Activated CD8-positive, alpha-beta T cell treated with anti-CD3 and anti-CD28 coated beads for 36 hours (primary cell): ENCODE measurements at regions not wholly inside any gene's neighbourhood (a gene's known extent, or its start where the extent isn't known, plus 50 kb on each side); places are given as distances from the start of the nearest gene placed in this dataset.

ENCODE experiments used
- ATAC-seq: fragments of 200-7000 bp; cut with Tn5 transposase; one replicate; pipeline ENCODE4 v1.10.0; 2021; ENCODE audit warnings: mild to moderate bottlenecking, moderate library complexity
- CTCF ChIA-PET: fragments of 350-600 bp; sonication (Branson Sonifier 250); formaldehyde crosslinking; loops from one replicate; lab custom pipeline; 2021; ENCODE audit warnings: antibody characterized with exemption; lab: Charles Lee
- POLR2A ChIA-PET: fragments of 350-600 bp; sonication (Branson Sonifier 250); formaldehyde crosslinking; loops from one replicate; lab custom pipeline; 2021; ENCODE audit warnings: antibody characterized with exemption; lab: Charles Lee
- DNase-seq: peaks from one replicate; pipeline ENCODE4 v3.0.0-alpha.2; 2020
- H3K27ac Mint-ChIP-seq: one replicate; pipeline ENCODE4 v1.8.0; 2021; ENCODE audit warnings: mild to moderate bottlenecking, mixed read lengths
- H3K27me3 Mint-ChIP-seq: one replicate; pipeline ENCODE4 v1.8.0; 2021; ENCODE audit warnings: mixed read lengths
- H3K36me3 Mint-ChIP-seq: one replicate; pipeline ENCODE4 v1.8.0; 2021; ENCODE audit warnings: low read depth, mixed read lengths
- H3K4me1 Mint-ChIP-seq: one replicate; pipeline ENCODE4 v1.8.0; 2021; ENCODE audit warnings: low read depth, mixed read lengths
- H3K4me3 Mint-ChIP-seq: one replicate; pipeline ENCODE4 v1.8.0; 2021; ENCODE audit warnings: mild to moderate bottlenecking, moderate library complexity, mixed read lengths
- H3K9me3 Mint-ChIP-seq: one replicate; pipeline ENCODE4 v1.8.0; 2021; ENCODE audit warnings: mixed read lengths
- CTCF ChIP-seq: fragments of 200-600 bp; IDR thresholded peaks from one replicate; pipeline ENCODE4 v1.8.0; 2022; ENCODE audit warnings: antibody characterized with exemption, mild to moderate bottlenecking
- intact Hi-C: fragments of 100-400 bp; cut with micrococcal nuclease; formaldehyde crosslinking; loops from one replicate; pipeline ENCODE4 v1.10.0; 2022

GRCh38 chr18:24941174-24941951 lies 410.6 kb downstream of the ZNF521 start:
- intact Hi-C loops: no loop called here
- ATAC-seq: no peak
- ChIA-PET POLR2A (no interaction called here), CTCF (no interaction called here)
- H3K9me3 Mint-ChIP-seq: no peaks in the 10 kb centered on the region
- no peaks in the 10 kb centered on the region for H3K36me3 Mint-ChIP-seq
- TF ChIP-seq CTCF: no peak
- no peaks in the 10 kb centered on the region for H3K4me1 Mint-ChIP-seq
- no peak overlapping the region for H3K4me3 Mint-ChIP-seq
- DNase-seq: no peak
- no peak overlapping the region for H3K27ac Mint-ChIP-seq
- H3K27me3 Mint-ChIP-seq: no peaks in the 10 kb centered on the region

GRCh38 chr18:24942144-24942543 lies 409.8 kb downstream of the ZNF521 start:
- H3K27ac Mint-ChIP-seq: no peak overlapping the region
- intact Hi-C loops: no loop called here
- ATAC-seq (no peak), DNase-seq (no peak)
- no peak overlapping the region for H3K4me3 Mint-ChIP-seq
- POLR2A ChIA-PET: no interaction called here
- TF ChIP-seq CTCF: no peak
- H3K4me1 Mint-ChIP-seq: no peaks in the 10 kb centered on the region
- no peaks in the 10 kb centered on the region for H3K27me3 Mint-ChIP-seq
- CTCF ChIA-PET: no interaction called here
- H3K9me3 Mint-ChIP-seq: no peaks in the 10 kb centered on the region
- H3K36me3 Mint-ChIP-seq: no peaks in the 10 kb centered on the region

GRCh38 chr18:24947521-24948305 lies 404.3 kb downstream of the ZNF521 start:
- Mint-ChIP-seq H3K36me3 (no peaks in the 10 kb centered on the region), H3K27ac (no peak overlapping the region), H3K4me3 (no peak overlapping the region), H3K27me3 (no peaks in the 10 kb centered on the region), H3K4me1 (no peaks in the 10 kb centered on the region), H3K9me3 (no peaks in the 10 kb centered on the region)
- no peak for ATAC-seq
- CTCF ChIA-PET: no interaction called here
- POLR2A ChIA-PET: no interaction called here
- intact Hi-C loops: no loop called here
- TF ChIP-seq CTCF: no peak
- no peak for DNase-seq

- POLR2A ChIA-PET: no interaction called here
- Mint-ChIP-seq H3K4me3 (no peak overlapping the region), H3K9me3 (no peaks in the 10 kb centered on the region), H3K27ac (no peak overlapping the region), H3K27me3 (no peaks in the 10 kb centered on the region), H3K4me1 (no peaks in the 10 kb centered on the region), H3K36me3 (no peaks in the 10 kb centered on the region)
- intact Hi-C loops: no loop called here
- no peak for TF ChIP-seq CTCF
- DNase-seq: no peak
- CTCF ChIA-PET: no interaction called here
- no peak for ATAC-seq
Measured at GRCh38 chr18:24949908-24950307, 402.1 kb downstream of the ZNF521 start.

- Mint-ChIP-seq H3K36me3 (no peaks in the 10 kb centered on the region), H3K4me3 (no peak overlapping the region), H3K27me3 (no peaks in the 10 kb centered on the region), H3K27ac (no peak overlapping the region), H3K9me3 (no peaks in the 10 kb centered on the region), H3K4me1 (no peaks in the 10 kb centered on the region)
- CTCF ChIA-PET: no interaction called here
- TF ChIP-seq CTCF: no peak
- no peak for DNase-seq
- POLR2A ChIA-PET: no interaction called here
- ATAC-seq: no peak
- intact Hi-C loops: no loop called here
Measured at GRCh38 chr18:24954341-24954740, 397.6 kb downstream of the ZNF521 start.
